Smooth muscle cell (in vitro differentiated cells): ENCODE measurements at regions not wholly inside any gene's neighbourhood (a gene's known extent, or its start where the extent isn't known, plus 50 kb on each side); places are given as distances from the start of the nearest gene placed in this dataset. TPM values are rescaled to one million over a fixed set of nuclear protein-coding genes. Genes with fewer than 3 reads are reported as not detected.

Experiments used
- DNase-seq: peaks from one replicate; lab custom pipeline; 2025; ENCODE audit not compliant: unreplicated experiment; lab: John Stamatoyannopoulos, UW
- H2AFZ ChIP-seq: fragments of 200-600 bp; sonication (generic); 2 replicates; pipeline ENCODE4 v1.6.0; 2016; ENCODE audit warnings: antibody characterized with exemption, low read depth, mild to moderate bottlenecking
- H3F3A ChIP-seq: fragments of 200-600 bp; sonication (generic); 2 replicates; pipeline ENCODE4 v1.6.0; 2017; ENCODE audit warnings: antibody characterized with exemption, low read depth
- H3K27ac ChIP-seq: fragments of 200-600 bp; sonication (generic); 2 replicates; pipeline ENCODE4 v1.5.1; 2016; ENCODE audit warnings: low read depth, mild to moderate bottlenecking
- H3K27me3 ChIP-seq: fragments of 200-600 bp; sonication (generic); 2 replicates; pipeline ENCODE4 v1.6.1; 2016; ENCODE audit warnings: low read depth, mild to moderate bottlenecking
- H3K36me3 ChIP-seq: fragments of 200-600 bp; sonication (generic); 2 replicates; pipeline ENCODE4 v1.5.1; 2016; ENCODE audit warnings: low read depth
- H3K4me1 ChIP-seq: fragments of 200-600 bp; sonication (generic); 2 replicates; pipeline ENCODE4 v1.5.1; 2016; ENCODE audit warnings: low read depth
- H3K4me2 ChIP-seq: fragments of 200-600 bp; sonication (generic); 2 replicates; pipeline ENCODE4 v1.6.0; 2016; ENCODE audit warnings: mild to moderate bottlenecking
- H3K4me3 ChIP-seq: fragments of 200-600 bp; sonication (generic); 2 replicates; pipeline ENCODE4 v1.5.1; 2016; ENCODE audit warnings: mild to moderate bottlenecking
- H3K79me2 ChIP-seq: fragments of 200-600 bp; sonication (generic); 2 replicates; pipeline ENCODE4 v1.6.0; 2016; ENCODE audit warnings: low read depth, mild to moderate bottlenecking
- H3K9ac ChIP-seq: fragments of 200-600 bp; sonication (generic); 2 replicates; pipeline ENCODE4 v1.6.0; 2016; ENCODE audit warnings: low read depth
- H3K9me3 ChIP-seq: fragments of 200-600 bp; sonication (generic); replicated peaks from 2 replicates; pipeline ENCODE4 v1.5.1; 2016; ENCODE audit warnings: low read depth
- H4K20me1 ChIP-seq: fragments of 200-600 bp; sonication (generic); 2 replicates; pipeline ENCODE4 v1.6.0; 2016; ENCODE audit warnings: low read depth
- WGBS: methylation state at CpG from one replicate; pipeline ENCODE4 v1.1.7; 2016; ENCODE audit warnings: low lambda C conversion rate; 5-methylcytosine and 5-hydroxymethylcytosine counted together
- small RNA-seq: library from RNA; depleted of rRNA; stranded (forward); fragments of <200 nt; gene quantifications from one replicate; pipeline ENCODE3, GENCODE V24; 2014
- TF ChIP-seq, protein P1 (sequence below): fragments of 200-600 bp; sonication (generic); IDR thresholded peaks from 2 replicates; pipeline ENCODE4 v1.5.1; 2017; ENCODE audit warnings: borderline replicate concordance, mild to moderate bottlenecking, antibody characterized with exemption; ENCODE audit not compliant: insufficient read depth, poor library complexity, severe bottlenecking

DNA sequence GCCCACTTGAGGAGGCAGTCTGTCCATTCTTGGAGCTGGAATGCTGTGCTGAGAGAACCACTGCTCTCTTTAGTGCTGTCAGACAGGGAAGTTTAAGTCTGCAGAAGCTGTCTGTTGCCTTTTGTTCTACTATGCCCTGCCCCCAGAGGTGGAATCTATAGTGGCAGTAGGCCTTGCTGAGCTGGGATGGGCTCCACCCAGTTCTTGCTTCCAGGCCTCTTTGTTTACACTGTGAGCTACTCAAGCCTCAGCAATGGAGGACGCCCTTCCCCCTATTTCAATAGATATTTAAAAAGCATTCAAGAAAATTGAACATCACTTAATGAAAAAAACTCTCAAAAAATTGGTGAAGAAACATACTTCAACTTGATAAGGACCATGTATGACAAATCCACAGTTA lies 313.5 kb downstream of the PHKB start:
- no peak overlapping the region for H3K4me2 ChIP-seq
- no peak for DNase-seq
- TF ChIP-seq, protein P1, sequence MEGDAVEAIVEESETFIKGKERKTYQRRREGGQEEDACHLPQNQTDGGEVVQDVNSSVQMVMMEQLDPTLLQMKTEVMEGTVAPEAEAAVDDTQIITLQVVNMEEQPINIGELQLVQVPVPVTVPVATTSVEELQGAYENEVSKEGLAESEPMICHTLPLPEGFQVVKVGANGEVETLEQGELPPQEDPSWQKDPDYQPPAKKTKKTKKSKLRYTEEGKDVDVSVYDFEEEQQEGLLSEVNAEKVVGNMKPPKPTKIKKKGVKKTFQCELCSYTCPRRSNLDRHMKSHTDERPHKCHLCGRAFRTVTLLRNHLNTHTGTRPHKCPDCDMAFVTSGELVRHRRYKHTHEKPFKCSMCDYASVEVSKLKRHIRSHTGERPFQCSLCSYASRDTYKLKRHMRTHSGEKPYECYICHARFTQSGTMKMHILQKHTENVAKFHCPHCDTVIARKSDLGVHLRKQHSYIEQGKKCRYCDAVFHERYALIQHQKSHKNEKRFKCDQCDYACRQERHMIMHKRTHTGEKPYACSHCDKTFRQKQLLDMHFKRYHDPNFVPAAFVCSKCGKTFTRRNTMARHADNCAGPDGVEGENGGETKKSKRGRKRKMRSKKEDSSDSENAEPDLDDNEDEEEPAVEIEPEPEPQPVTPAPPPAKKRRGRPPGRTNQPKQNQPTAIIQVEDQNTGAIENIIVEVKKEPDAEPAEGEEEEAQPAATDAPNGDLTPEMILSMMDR, result no peak
- no peak overlapping the region for H2AFZ ChIP-seq
- WGBS, result 77% methylated on average over 1 of the region's 1 CpG
- H3K9me3 ChIP-seq, result no peaks in the 10 kb centered on the region
- H3K27ac ChIP-seq, result no peak overlapping the region
- no peaks in the 10 kb centered on the region for H3K79me2 ChIP-seq
- no peaks in the 10 kb centered on the region for H3K4me1 ChIP-seq
- H3K4me3 ChIP-seq, result no peak overlapping the region
- no peaks in the 10 kb centered on the region for H3K36me3 ChIP-seq
- no peaks in the 10 kb centered on the region for H3F3A ChIP-seq
- H3K9ac ChIP-seq, result no peak overlapping the region
- no peaks in the 10 kb centered on the region for H3K27me3 ChIP-seq
- no peaks in the 10 kb centered on the region for H4K20me1 ChIP-seq

DNA sequence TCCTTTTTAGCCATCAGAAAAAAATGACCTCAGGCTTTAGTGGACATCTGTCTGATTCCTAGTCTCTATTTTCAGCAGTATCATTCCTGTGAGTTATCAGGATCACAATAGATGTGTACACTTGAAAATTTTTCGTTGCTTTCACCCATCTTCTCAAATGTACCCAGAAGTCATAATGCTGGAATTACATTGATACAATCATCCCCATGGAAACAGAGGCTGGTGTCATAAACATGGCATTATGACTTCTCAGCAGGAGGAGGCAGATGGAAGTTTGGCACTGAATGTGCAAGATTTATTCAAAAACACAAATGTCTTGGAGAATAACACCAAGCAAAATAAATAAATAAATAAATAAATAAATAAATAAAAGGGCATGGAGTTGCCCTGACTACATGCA lies 292.5 kb downstream of the PHKB start:
- DNase-seq, result no peak
- no peaks in the 10 kb centered on the region for H3K9me3 ChIP-seq
- no peak overlapping the region for H3K4me3 ChIP-seq
- H2AFZ ChIP-seq, result no peak overlapping the region
- TF ChIP-seq, protein P1, result no peak
- H3K4me1 ChIP-seq, result no peaks in the 10 kb centered on the region
- H3K79me2 ChIP-seq, result no peaks in the 10 kb centered on the region
- H4K20me1 ChIP-seq, result no peaks in the 10 kb centered on the region
- WGBS, result 59% methylated on average over 1 of the region's 1 CpG
- no peaks in the 10 kb centered on the region for H3K36me3 ChIP-seq
- H3K27ac ChIP-seq, result no peak overlapping the region
- H3F3A ChIP-seq, result no peaks in the 10 kb centered on the region
- no peak overlapping the region for H3K9ac ChIP-seq
- no peak overlapping the region for H3K4me2 ChIP-seq
- H3K27me3 ChIP-seq, result no peaks in the 10 kb centered on the region

Small RNA genes in the stretch of these regions (small RNA-seq; reads per million reads assigned to genes)
- not detected for gene AC141846.1
